HAP-1 (cell line): ENCODE measurements at regions not wholly inside any gene's neighbourhood (a gene's known extent, or its start where the extent isn't known, plus 50 kb on each side); places are given as distances from the start of the nearest gene placed in this dataset.

Experiments used
- DNase-seq, 2 experiments: peaks; one replicate each; pipeline ENCODE4 v3.0.0-alpha.2; 2016 to 2020; ENCODE audit warnings: low spot score in 2 of 2
- H3K27me3 ChIP-seq: fragments of 250-450 bp; sonication (Bioruptor Pico); 2 replicates; pipeline ENCODE4 v1.5.1; 2020; ENCODE audit warnings: low read depth, mild to moderate bottlenecking, moderate library complexity
- H3K36me3 ChIP-seq: fragments of 250-450 bp; sonication (Bioruptor Pico); replicated peaks from 2 replicates; pipeline ENCODE4 v1.5.1; 2020; ENCODE audit warnings: mild to moderate bottlenecking
- H3K4me1 ChIP-seq: fragments of 250-450 bp; sonication (Bioruptor Pico); 2 replicates; pipeline ENCODE4 v1.5.1; 2020; ENCODE audit warnings: mild to moderate bottlenecking
- H3K4me3 ChIP-seq: fragments of 250-450 bp; sonication (Bioruptor Pico); 2 replicates; pipeline ENCODE4 v1.5.1; 2020; ENCODE audit warnings: mild to moderate bottlenecking, moderate library complexity
- H3K9me3 ChIP-seq: fragments of 250-450 bp; sonication (Bioruptor Pico); 2 replicates; pipeline ENCODE4 v1.5.1; 2020; ENCODE audit warnings: mild to moderate bottlenecking, moderate library complexity
- in situ Hi-C: fragments of 300-500 bp; cut with MboI; formaldehyde crosslinking; loops from 3 replicates; pipeline ENCODE4 v1.14.3; 2020; ENCODE audit warnings: low sequenced_read_pairs, inconsistent platforms, mixed read lengths

DNA sequence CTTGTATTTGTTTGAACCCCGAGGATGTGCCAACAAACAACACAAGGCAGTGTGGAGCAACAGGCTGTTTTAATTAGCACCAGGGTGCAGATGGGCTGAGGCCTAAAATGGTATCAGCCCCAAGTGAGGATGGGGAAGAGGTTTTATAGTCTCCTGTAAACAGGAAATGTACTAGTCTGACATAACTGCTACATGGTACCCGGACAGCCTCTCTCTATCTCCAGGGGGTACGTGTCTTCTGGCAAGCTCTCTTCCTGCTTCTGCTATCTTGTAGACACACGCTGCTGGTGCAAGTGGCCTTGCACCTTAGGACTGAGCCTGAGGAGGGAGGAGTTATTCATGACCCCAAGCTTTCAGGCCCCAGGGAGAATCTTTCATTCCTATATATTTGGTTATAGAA, 2451.0 kb downstream of the TP53TG3F start:
- Histone ChIP-seq H3K27me3 (no peaks in the 10 kb centered on the region), H3K9me3 (no peaks in the 10 kb centered on the region; the same call in none of the 2 replicates), H3K36me3 (no peaks in the 10 kb centered on the region), H3K4me3 (no peak overlapping the region), H3K4me1 (no peaks in the 10 kb centered on the region)
- DNase-seq = no peak
- in situ Hi-C loops = no loop called here

DNA sequence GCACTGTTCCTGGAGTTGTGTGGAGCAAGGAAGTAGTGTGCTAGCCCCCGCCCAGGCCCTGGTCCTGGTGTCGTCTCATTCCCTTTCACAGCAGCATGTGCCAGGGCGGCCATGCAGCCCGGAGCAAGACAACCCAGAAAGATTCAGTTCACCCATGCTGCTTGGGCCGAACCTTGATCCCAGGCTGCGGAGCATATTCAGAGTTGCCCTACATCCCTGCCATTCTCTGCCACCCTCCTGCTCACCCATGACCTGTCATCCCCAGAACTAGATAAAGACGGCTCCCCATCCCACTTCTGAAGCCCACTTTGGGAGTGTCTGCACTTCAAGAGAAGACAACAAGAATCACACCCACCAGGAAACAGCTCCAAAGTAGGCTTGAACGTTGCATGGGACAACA, 2452.5 kb downstream of the TP53TG3F start:
- H3K36me3 ChIP-seq = no peaks in the 10 kb centered on the region
- in situ Hi-C loops = no loop called here

DNA sequence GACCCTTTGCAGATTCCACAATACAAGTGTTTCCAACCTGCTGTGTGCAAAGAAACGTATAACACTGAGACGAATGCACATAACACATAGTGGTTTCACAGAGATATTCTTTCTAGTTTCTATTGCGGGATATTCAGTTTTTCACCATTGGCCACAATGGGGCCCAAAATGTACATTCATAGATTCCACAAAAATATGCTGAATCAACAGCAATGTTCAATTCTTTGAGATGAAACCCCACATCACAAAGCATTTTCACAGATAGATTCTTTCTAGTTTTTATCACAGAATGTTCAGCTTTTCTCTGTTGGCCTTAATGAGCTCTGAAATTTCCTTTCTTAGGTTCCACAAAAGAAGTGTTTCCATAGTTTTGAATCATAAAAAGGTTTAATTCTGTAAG, 2472.3 kb downstream of the TP53TG3F start:
- Histone ChIP-seq H3K4me1 (no peaks in the 10 kb centered on the region), H3K9me3 (peaks cover 5% of the 10 kb centered on the region), H3K27me3 (no peaks in the 10 kb centered on the region), H3K4me3 (no peak overlapping the region), H3K36me3 (no peaks in the 10 kb centered on the region)
- DNase-seq = no peak
- in situ Hi-C loops = no loop called here

More for the DNA sequence above, 2452.5 kb downstream of the TP53TG3F start:
- DNase-seq = no peak
- Histone ChIP-seq H3K4me1 (no peaks in the 10 kb centered on the region), H3K4me3 (no peak overlapping the region), H3K9me3 (peaks cover 2% of the 10 kb centered on the region; the same call in 1 of the 2 replicates), H3K27me3 (no peaks in the 10 kb centered on the region)
